Trophoblast cell (in vitro differentiated cells and primary cell): ENCODE measurements at regions not wholly inside any gene's neighbourhood (a gene's known extent, or its start where the extent isn't known, plus 50 kb on each side); places are given as distances from the start of the nearest gene placed in this dataset.

Source experiments
- DNase-seq, 2 donors: peaks; one replicate each; pipeline ENCODE4 v3.0.0-alpha.2; 2016
- H2AFZ ChIP-seq: 2 replicates; pipeline ENCODE4 v1.6.1; 2013; ENCODE audit warnings: low read length, moderate library complexity, mild to moderate bottlenecking; ENCODE audit not compliant: insufficient read depth, poor library complexity
- H2AK5ac ChIP-seq: 2 replicates; pipeline ENCODE4 v1.6.1; 2013; ENCODE audit warnings: mild to moderate bottlenecking, low read length
- H2BK120ac ChIP-seq: 2 replicates; pipeline ENCODE4 v1.6.1; 2013; ENCODE audit warnings: low read length, mild to moderate bottlenecking, moderate library complexity; ENCODE audit not compliant: insufficient read depth, poor library complexity
- H2BK12ac ChIP-seq: 2 replicates; pipeline ENCODE4 v1.6.1; 2013; ENCODE audit warnings: mild to moderate bottlenecking, low read length, moderate library complexity
- H2BK5ac ChIP-seq: 2 replicates; pipeline ENCODE4 v1.6.1; 2013; ENCODE audit warnings: low read length, low read depth, moderate library complexity, mild to moderate bottlenecking; ENCODE audit not compliant: poor library complexity
- H3K14ac ChIP-seq: 2 replicates; pipeline ENCODE4 v1.6.1; 2013; ENCODE audit warnings: mild to moderate bottlenecking, low read length
- H3K18ac ChIP-seq: 2 replicates; pipeline ENCODE4 v1.6.1; 2013; ENCODE audit warnings: mild to moderate bottlenecking, low read length
- H3K23ac ChIP-seq: 2 replicates; pipeline ENCODE4 v1.6.1; 2013; ENCODE audit warnings: low read length
- H3K27ac ChIP-seq: 2 replicates; pipeline ENCODE4 v1.5.1; 2013; ENCODE audit warnings: low read depth, mild to moderate bottlenecking, inconsistent platforms, low read length, moderate library complexity
- H3K27me3 ChIP-seq: 2 replicates; pipeline ENCODE4 v1.6.1; 2013; ENCODE audit warnings: inconsistent platforms, mild to moderate bottlenecking, low read length, moderate library complexity; ENCODE audit not compliant: insufficient read depth
- H3K36me3 ChIP-seq, 2 experiments: 1 replicate in 1 of 2; 2 replicates in 1 of 2; pipeline ENCODE4 v1.6.1; 2013; ENCODE audit warnings: low read length in 2 of 2, mild to moderate bottlenecking in 2 of 2, moderate library complexity in 1 of 2; ENCODE audit not compliant: insufficient read depth in 2 of 2, control insufficient read depth in 1 of 2
- H3K4ac ChIP-seq: 2 replicates; pipeline ENCODE4 v1.6.1; 2013; ENCODE audit warnings: low read depth, mild to moderate bottlenecking, low read length, moderate library complexity
- H3K4me1 ChIP-seq, 2 experiments: 1 replicate in 1 of 2; 2 replicates in 1 of 2; pipeline ENCODE4 v1.6.1; 2013; ENCODE audit warnings: low read length in 2 of 2, mild to moderate bottlenecking in 2 of 2, moderate library complexity in 1 of 2; ENCODE audit not compliant: insufficient read depth in 2 of 2, control insufficient read depth in 1 of 2
- H3K4me2 ChIP-seq: 2 replicates; pipeline ENCODE4 v1.6.1; 2013; ENCODE audit warnings: inconsistent platforms, mild to moderate bottlenecking, low read length, moderate library complexity
- H3K4me3 ChIP-seq: 2 replicates; pipeline ENCODE4 v1.5.1; 2013; ENCODE audit warnings: mild to moderate bottlenecking, low read depth, low read length, inconsistent platforms
- H3K79me1 ChIP-seq: one replicate; pipeline ENCODE4 v1.6.1; 2013; ENCODE audit warnings: low read length
- H3K79me2 ChIP-seq: 2 replicates; pipeline ENCODE4 v1.6.1; 2013; ENCODE audit warnings: low read length, mild to moderate bottlenecking; ENCODE audit not compliant: control insufficient read depth, insufficient read depth, poor library complexity
- H3K9ac ChIP-seq: 2 replicates; pipeline ENCODE4 v1.6.1; 2013; ENCODE audit warnings: mild to moderate bottlenecking, low read length
- H3K9me3 ChIP-seq: 2 replicates; pipeline ENCODE4 v1.6.1; 2013; ENCODE audit warnings: low read depth, mild to moderate bottlenecking, control low read depth, inconsistent platforms, low read length; ENCODE audit not compliant: insufficient read depth
- H4K12ac ChIP-seq: 2 replicates; pipeline ENCODE4 v1.6.1; 2013; ENCODE audit warnings: low read depth, mild to moderate bottlenecking, low read length, moderate library complexity
- H4K8ac ChIP-seq: 2 replicates; pipeline ENCODE4 v1.6.1; 2013; ENCODE audit warnings: low read depth, mild to moderate bottlenecking, low read length, moderate library complexity
- H4K91ac ChIP-seq: one replicate; pipeline ENCODE4 v1.6.1; 2013; ENCODE audit warnings: low read depth, mild to moderate bottlenecking, low read length, moderate library complexity
- WGBS: extraction: QIAGEN DNeasy Blood & Tissue Kit; methylation state at CpG from one replicate; pipeline ENCODE4 v1.1.7; 2013; ENCODE audit warnings: missing lambda C conversion rate; ENCODE audit not compliant: insufficient read length, insufficient coverage; ENCODE audit errors: extremely low coverage; 5-methylcytosine and 5-hydroxymethylcytosine counted together

DNA sequence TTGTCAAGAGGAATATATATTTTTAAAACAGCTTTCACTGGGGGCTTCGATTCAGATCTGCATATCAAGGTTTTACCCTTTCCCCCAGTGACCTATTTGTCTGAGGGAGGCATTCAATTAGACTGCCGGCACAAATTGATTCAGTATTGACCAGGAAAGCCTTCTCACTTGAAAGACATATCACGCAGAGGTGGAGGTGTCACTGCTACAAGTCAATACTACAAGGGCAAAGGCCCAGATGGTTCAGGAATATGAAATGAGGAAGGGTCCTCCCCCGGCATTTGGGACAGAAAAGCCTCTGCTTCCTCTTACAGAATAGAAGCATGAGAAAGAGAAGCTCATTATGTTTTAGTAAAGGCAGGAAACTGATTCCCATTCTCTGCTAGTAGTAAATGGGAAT lies 383.6 kb downstream of the HNRNPD start:
- H4K12ac ChIP-seq = no peak overlapping the region
- H3K14ac ChIP-seq = no peak overlapping the region
- H3K79me2 ChIP-seq = no peaks in the 10 kb centered on the region
- no peak overlapping the region for H3K4me3 ChIP-seq
- no peak overlapping the region for H4K8ac ChIP-seq
- no CpG with 5 or more reads among the region's 4 CpGs for WGBS
- H3K27me3 ChIP-seq = no peaks in the 10 kb centered on the region
- no peak overlapping the region for H2AFZ ChIP-seq
- no peaks in the 10 kb centered on the region for H3K79me1 ChIP-seq
- no peak overlapping the region for H2BK120ac ChIP-seq
- H2BK12ac ChIP-seq = no peak overlapping the region
- no peaks in the 10 kb centered on the region for H3K9me3 ChIP-seq
- no peak overlapping the region for H2BK5ac ChIP-seq
- H3K36me3 ChIP-seq = no peaks in the 10 kb centered on the region
- H3K23ac ChIP-seq = no peak overlapping the region
- no peak overlapping the region for H3K18ac ChIP-seq
- no peak overlapping the region for H3K9ac ChIP-seq
- DNase-seq = no peak
- no peak overlapping the region for H3K27ac ChIP-seq
- no peak overlapping the region for H3K4me2 ChIP-seq
- peaks cover 0 to 2% of the 10 kb centered on the region in 2 experiments for H3K4me1 ChIP-seq
- H2AK5ac ChIP-seq = no peak overlapping the region
- H4K91ac ChIP-seq = no peak overlapping the region
- H3K4ac ChIP-seq = no peak overlapping the region

DNA sequence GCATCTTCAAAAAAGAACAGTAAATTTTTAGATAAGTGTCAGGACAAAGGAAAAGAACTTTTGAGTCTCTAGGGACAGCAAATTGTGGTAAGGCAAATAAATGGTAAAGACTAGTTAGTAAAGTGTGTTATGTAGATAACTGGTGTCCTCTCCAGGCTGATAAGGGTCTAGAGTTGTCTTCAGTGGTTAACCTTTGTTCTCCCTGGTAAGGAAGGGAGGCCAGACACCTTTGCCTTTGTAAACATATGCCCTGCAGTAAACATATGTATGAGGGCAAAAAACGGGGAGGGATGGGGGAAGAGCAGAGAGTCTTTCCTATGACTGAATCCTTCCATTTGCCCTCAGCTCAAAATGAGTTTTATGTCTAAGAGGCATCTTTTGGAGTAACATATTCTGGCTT lies 384.6 kb downstream of the HNRNPD start:
- Histone ChIP-seq H3K79me2 (no peaks in the 10 kb centered on the region), H2AFZ (no peak overlapping the region), H3K27ac (no peak overlapping the region), H3K14ac (no peak overlapping the region), H3K27me3 (no peaks in the 10 kb centered on the region), H2BK120ac (no peak overlapping the region), H2AK5ac (no peak overlapping the region), H3K36me3 (no peaks in the 10 kb centered on the region), H2BK5ac (no peak overlapping the region), H3K4ac (no peak overlapping the region), H4K91ac (no peak overlapping the region), H3K18ac (no peak overlapping the region), H3K4me1 (peaks cover 0 to 2% of the 10 kb centered on the region in 2 experiments), H3K4me2 (no peak overlapping the region), H3K9me3 (no peaks in the 10 kb centered on the region), H4K8ac (no peak overlapping the region), H4K12ac (no peak overlapping the region), H3K4me3 (no peak overlapping the region), H3K79me1 (no peaks in the 10 kb centered on the region), H3K9ac (no peak overlapping the region), H2BK12ac (no peak overlapping the region), H3K23ac (no peak overlapping the region)
- DNase-seq = peak in 1 of 2 donors; percentile 1
- WGBS = no CpG with 5 or more reads among the region's 1 CpG

- no peaks in the 10 kb centered on the region for H3K79me2 ChIP-seq
- no peak overlapping the region for H3K4me2 ChIP-seq
- no peaks in the 10 kb centered on the region for H3K79me1 ChIP-seq
- H2BK120ac ChIP-seq = no peak overlapping the region
- no peak overlapping the region for H3K27ac ChIP-seq
- no peak overlapping the region for H4K91ac ChIP-seq
- no peak for DNase-seq
- H3K23ac ChIP-seq = no peak overlapping the region
- no peak overlapping the region for H2AK5ac ChIP-seq
- H3K18ac ChIP-seq = no peak overlapping the region
- H3K9ac ChIP-seq = no peak overlapping the region
- no peak overlapping the region for H4K12ac ChIP-seq
- no peaks in the 10 kb centered on the region for H3K27me3 ChIP-seq
- no peak overlapping the region for H4K8ac ChIP-seq
- no peak overlapping the region for H2BK12ac ChIP-seq
- no peaks in the 10 kb centered on the region for H3K36me3 ChIP-seq
- peaks cover 0 to 2% of the 10 kb centered on the region in 2 experiments for H3K4me1 ChIP-seq
- no peak overlapping the region for H2AFZ ChIP-seq
- H3K9me3 ChIP-seq = no peaks in the 10 kb centered on the region
- H2BK5ac ChIP-seq = no peak overlapping the region
- H3K14ac ChIP-seq = no peak overlapping the region
- H3K4ac ChIP-seq = no peak overlapping the region
- no peak overlapping the region for H3K4me3 ChIP-seq
- WGBS = no CpG with 5 or more reads among the region's 4 CpGs
Observed at GRCh38 chr4:81988178-81988577, 385.6 kb downstream of the HNRNPD start.

GRCh38 chr4:81984746-81985145 lies 389.0 kb downstream of the HNRNPD start:
- H3K79me1 ChIP-seq = no peaks in the 10 kb centered on the region
- DNase-seq = no peak
- H2BK12ac ChIP-seq = no peak overlapping the region
- no peaks in the 10 kb centered on the region for H3K36me3 ChIP-seq
- H3K4ac ChIP-seq = no peak overlapping the region
- no peaks in the 10 kb centered on the region for H3K9me3 ChIP-seq
- H3K4me1 ChIP-seq = peaks cover 0 to 2% of the 10 kb centered on the region in 2 experiments
- H2AFZ ChIP-seq = no peak overlapping the region
- H2AK5ac ChIP-seq = no peak overlapping the region
- H4K8ac ChIP-seq = no peak overlapping the region
- no peak overlapping the region for H4K91ac ChIP-seq
- H3K9ac ChIP-seq = no peak overlapping the region
- H3K4me3 ChIP-seq = no peak overlapping the region
- no peak overlapping the region for H3K14ac ChIP-seq
- no peak overlapping the region for H3K23ac ChIP-seq
- no peak overlapping the region for H2BK120ac ChIP-seq
- no peak overlapping the region for H3K4me2 ChIP-seq
- H2BK5ac ChIP-seq = no peak overlapping the region
- no peak overlapping the region for H3K27ac ChIP-seq
- no CpG with 5 or more reads among the region's 3 CpGs for WGBS
- no peak overlapping the region for H3K18ac ChIP-seq
- no peaks in the 10 kb centered on the region for H3K79me2 ChIP-seq
- no peak overlapping the region for H4K12ac ChIP-seq
- no peaks in the 10 kb centered on the region for H3K27me3 ChIP-seq
